Gastroesophageal sphincter (tissue), 4 donors: ENCODE measurements at regions not wholly inside any gene's neighbourhood (a gene's known extent, or its start where the extent isn't known, plus 50 kb on each side); places are given as distances from the start of the nearest gene placed in this dataset.

Experiments used
- ATAC-seq: fragments of 150-250 bp; one replicate; pipeline ENCODE4 v1.9.1; 2016; ENCODE audit warnings: mild to moderate bottlenecking, moderate library complexity
- H3K27ac ChIP-seq, 4 donors: fragments of 200-600 bp; sonication (generic) in 3 of 4; 1 replicate in 3 of 4; 2 replicates in 1 of 4; pipeline ENCODE4 v1.5.1; 2016 to 2019
- H3K27me3 ChIP-seq: fragments of 200-600 bp; sonication (generic); one replicate; pipeline ENCODE4 v1.5.1; 2019
- H3K36me3 ChIP-seq, 2 donors: fragments of 200-600 bp; sonication (generic); one replicate each; pipeline ENCODE4 v1.5.1; 2019; ENCODE audit warnings: control low read depth in 1 of 2
- H3K4me1 ChIP-seq, 3 donors: fragments of 200-600 bp; sonication (generic); 1 replicate in 2 of 3; 2 replicates in 1 of 3; pipeline ENCODE4 v1.5.1; 2016 to 2019; ENCODE audit warnings: control low read depth in 2 of 3
- H3K4me3 ChIP-seq, 2 donors: fragments of 200-600 bp; sonication (generic); one replicate each; pipeline ENCODE4 v1.5.1; 2019; ENCODE audit warnings: mild to moderate bottlenecking in 1 of 2, moderate library complexity in 1 of 2
- H3K9me3 ChIP-seq, 3 donors: fragments of 200-600 bp; sonication (generic); one replicate each; pipeline ENCODE4 v1.5.1; 2017 to 2019; ENCODE audit warnings: control low read depth in 2 of 3
- CTCF ChIP-seq, 4 experiments: fragments of 200-600 bp in 2 of 4; fragments of 450-650 bp in 2 of 4; sonication (generic) in 1 of 4; IDR thresholded peaks; one replicate each; pipeline ENCODE4 v1.5.1; 2017 to 2019; ENCODE audit warnings: antibody characterized with exemption in 4 of 4, mild to moderate bottlenecking in 2 of 4, moderate library complexity in 2 of 4
- EP300 ChIP-seq: sonication (generic); formaldehyde crosslinking; IDR thresholded peaks from one replicate; pipeline ENCODE4 v1.6.1; 2017; ENCODE audit warnings: antibody characterized with exemption, mild to moderate bottlenecking
- POLR2A ChIP-seq, 2 donors: fragments of 450-650 bp; IDR thresholded peaks; one replicate each; pipeline ENCODE4 v1.6.1; 2017; ENCODE audit warnings: antibody characterized with exemption in 2 of 2, mild to moderate bottlenecking in 2 of 2, moderate library complexity in 1 of 2
- POLR2AphosphoS5 ChIP-seq: sonication (generic); formaldehyde crosslinking; IDR thresholded peaks from one replicate; pipeline ENCODE4 v1.6.1; 2017; ENCODE audit warnings: antibody characterized with exemption
- WGBS, 2 donors: methylation state at CpG; one replicate each; pipeline ENCODE4 v1.1.5; 2018; ENCODE audit warnings: low coverage in 1 of 2; 5-methylcytosine and 5-hydroxymethylcytosine counted together

GRCh38 chr7:79735012-79735411 lies 281.5 kb upstream of the MAGI2 start:
- Histone ChIP-seq H3K9me3 (peaks cover 0 to 15% (median 0%) of the 10 kb centered on the region in 3 donors), H3K27me3 (no peaks in the 10 kb centered on the region), H3K4me3 (no peak overlapping the region), H3K27ac (no peak overlapping the region), H3K4me1 (no peaks in the 10 kb centered on the region), H3K36me3 (no peaks in the 10 kb centered on the region)
- no peak for ATAC-seq
- 100% methylated on average over 1 of the region's 1 CpG for WGBS, 2 donors
- no peak for TF ChIP-seq POLR2A (IDR thresholded peaks at IDR 0.05)
- no peak for TF ChIP-seq EP300
- TF ChIP-seq POLR2AphosphoS5, result no peak
- TF ChIP-seq CTCF (IDR thresholded peaks at IDR 0.05), result no peak

- H3K36me3 ChIP-seq, result no peaks in the 10 kb centered on the region
- H3K4me1 ChIP-seq, result no peaks in the 10 kb centered on the region
- H3K4me3 ChIP-seq, result no peak overlapping the region
- no peaks in the 10 kb centered on the region for H3K27me3 ChIP-seq
- TF ChIP-seq CTCF (IDR thresholded peaks at IDR 0.05) (no peak), EP300 (no peak), POLR2AphosphoS5 (no peak), POLR2A (IDR thresholded peaks at IDR 0.05) (no peak)
- ATAC-seq, result no peak
- H3K9me3 ChIP-seq, result peaks cover 0 to 15% (median 0%) of the 10 kb centered on the region in 3 donors
- H3K27ac ChIP-seq, result no peak overlapping the region
Measured at GRCh38 chr7:79734181-79734580, 280.7 kb upstream of the MAGI2 start.

- Histone ChIP-seq H3K36me3 (no peaks in the 10 kb centered on the region), H3K27ac (no peak overlapping the region), H3K4me1 (no peaks in the 10 kb centered on the region), H3K9me3 (peaks cover 0 to 15% (median 0%) of the 10 kb centered on the region in 3 donors), H3K27me3 (no peaks in the 10 kb centered on the region), H3K4me3 (no peak overlapping the region)
- TF ChIP-seq POLR2AphosphoS5, result no peak
- no peak for TF ChIP-seq CTCF (IDR thresholded peaks at IDR 0.05)
- no peak for TF ChIP-seq POLR2A (IDR thresholded peaks at IDR 0.05)
- TF ChIP-seq EP300, result no peak
- WGBS, 2 donors, result 61 to 82% methylated on average over 2 of the region's 2 CpGs
- ATAC-seq, result no peak
Measured at GRCh38 chr7:79732535-79732934, 279.1 kb upstream of the MAGI2 start.

- no peaks in the 10 kb centered on the region for H3K36me3 ChIP-seq
- H3K27ac ChIP-seq, result no peak overlapping the region
- no peaks in the 10 kb centered on the region for H3K4me1 ChIP-seq
- no peak overlapping the region for H3K4me3 ChIP-seq
- no peak for TF ChIP-seq POLR2A (IDR thresholded peaks at IDR 0.05)
- TF ChIP-seq POLR2AphosphoS5, result no peak
- no peak for TF ChIP-seq CTCF (IDR thresholded peaks at IDR 0.05)
- no peak for TF ChIP-seq EP300
- 96% methylated on average over 4 of the region's 4 CpGs for WGBS, 2 donors
- H3K27me3 ChIP-seq, result no peaks in the 10 kb centered on the region
- no peak for ATAC-seq
- H3K9me3 ChIP-seq, result peaks cover 0 to 15% (median 0%) of the 10 kb centered on the region in 3 donors
Measured at GRCh38 chr7:79730971-79731370, 277.5 kb upstream of the MAGI2 start.

GRCh38 chr7:79723833-79724618 lies 270.6 kb upstream of the MAGI2 start:
- ATAC-seq, result no peak
- no peak overlapping the region for H3K27ac ChIP-seq
- no peaks in the 10 kb centered on the region for H3K4me1 ChIP-seq
- no peaks in the 10 kb centered on the region for H3K9me3 ChIP-seq
- WGBS, 2 donors, result 27 to 45% methylated on average over 4 to 6 of the region's 6 CpGs
- H3K4me3 ChIP-seq, result no peak overlapping the region
- H3K27me3 ChIP-seq, result no peaks in the 10 kb centered on the region
- TF ChIP-seq CTCF (IDR thresholded peaks at IDR 0.05), result no peak
- no peak for TF ChIP-seq EP300
- no peak for TF ChIP-seq POLR2A (IDR thresholded peaks at IDR 0.05)
- no peak for TF ChIP-seq POLR2AphosphoS5
- H3K36me3 ChIP-seq, result no peaks in the 10 kb centered on the region
